Endothelial cell of umbilical vein (primary cell): ENCODE measurements at regions not wholly inside any gene's neighbourhood (a gene's known extent, or its start where the extent isn't known, plus 50 kb on each side); places are given as distances from the start of the nearest gene placed in this dataset.

ENCODE experiments used
- BruUV-seq: library from RNA; stranded (reverse); fragments of 400-500 nt; replicated peaks from 2 replicates; lab custom pipeline; 2021; lab: Mats Ljungman, UMichigan
- CTCF ChIA-PET: fragments of 300-600, 350-600 bp; sonication (Branson Sonifier 250); formaldehyde crosslinking; loops from one replicate; lab custom pipeline; 2021; ENCODE audit warnings: antibody characterized with exemption, inconsistent platforms; lab: Charles Lee
- POLR2A ChIA-PET: fragments of 300-600, 350-600 bp; sonication (Branson Sonifier 250); formaldehyde crosslinking; loops from one replicate; lab custom pipeline; 2021; ENCODE audit warnings: antibody characterized with exemption, inconsistent platforms; lab: Charles Lee
- DNase-seq: peaks from one replicate; pipeline ENCODE4 v3.0.0-alpha.2; 2011; ENCODE audit warnings: low read depth, low spot score
- FAIRE-seq: peaks from 2 replicates; lab custom pipeline; 2011; peaks lifted over from hg19 to GRCh38; lab: Jason Lieb, UNC
- H2AFZ ChIP-seq: 2 replicates; pipeline ENCODE4 v1.6.0; 2012; ENCODE audit warnings: low read depth, low read length, control low read depth, inconsistent platforms
- H3K27ac ChIP-seq: 2 replicates; pipeline ENCODE4 v1.5.1; 2011; ENCODE audit warnings: low read depth, mild to moderate bottlenecking, control low read depth, low read length, moderate library complexity; ENCODE audit not compliant: insufficient read depth
- H3K27me3 ChIP-seq, 2 experiments: 2 replicates each; pipeline versions ENCODE4 v1.6.0 to v1.6.1; 2011; ENCODE audit warnings: low read length in 2 of 2, mixed read lengths in 1 of 2; ENCODE audit not compliant: control insufficient read depth in 2 of 2, insufficient read depth in 2 of 2
- H3K36me3 ChIP-seq, 2 experiments: 2 replicates in 1 of 2; 3 replicates in 1 of 2; pipeline ENCODE4 v1.5.1; 2011; ENCODE audit warnings: low read length in 2 of 2, mild to moderate bottlenecking in 1 of 2, moderate library complexity in 1 of 2; ENCODE audit not compliant: control insufficient read depth in 2 of 2, insufficient read depth in 2 of 2; ENCODE audit errors: extremely low read depth in 1 of 2
- H3K4me1 ChIP-seq: 3 replicates; pipeline ENCODE4 v1.5.1; 2011; ENCODE audit warnings: mild to moderate bottlenecking, low read length; ENCODE audit not compliant: control insufficient read depth, insufficient read depth; ENCODE audit errors: extremely low read depth
- H3K4me2 ChIP-seq: 2 replicates; pipeline ENCODE4 v1.6.1; 2011; ENCODE audit warnings: low read length, control low read depth, mixed read lengths; ENCODE audit not compliant: insufficient read depth
- H3K4me3 ChIP-seq, 3 experiments: fragments of 200-600 bp in 1 of 3; sonication (generic), shearing (Covaris generic) in 1 of 3; replicated peaks in 1 of 3; 2 replicates each; pipeline ENCODE4 v1.5.1; 2011 to 2016; ENCODE audit warnings: control low read depth in 3 of 3, low read length in 3 of 3, mild to moderate bottlenecking in 2 of 3, inconsistent platforms in 1 of 3, low read depth in 1 of 3, moderate library complexity in 1 of 3; ENCODE audit not compliant: insufficient read depth in 1 of 3
- H3K79me2 ChIP-seq: 2 replicates; pipeline ENCODE4 v1.6.0; 2012; ENCODE audit warnings: low read length, inconsistent platforms; ENCODE audit not compliant: control insufficient read depth, insufficient read depth
- H3K9ac ChIP-seq: replicated peaks from 2 replicates; pipeline ENCODE3; 2011; ENCODE audit warnings: low read length, control low read depth; ENCODE audit not compliant: insufficient read depth; ENCODE audit errors: extremely low read depth
- H3K9me1 ChIP-seq: replicated peaks from 3 replicates; pipeline ENCODE4 v1.6.0; 2011; ENCODE audit warnings: mild to moderate bottlenecking, low read length; ENCODE audit not compliant: control insufficient read depth, insufficient read depth; ENCODE audit errors: extremely low read depth
- H3K9me3 ChIP-seq: replicated peaks from 2 replicates; pipeline ENCODE4 v1.5.1; 2012; ENCODE audit warnings: low read length, inconsistent platforms; ENCODE audit not compliant: control insufficient read depth, insufficient read depth
- H4K20me1 ChIP-seq: replicated peaks from 2 replicates; pipeline ENCODE3; 2011; ENCODE audit warnings: mild to moderate bottlenecking, low read length; ENCODE audit not compliant: control insufficient read depth, insufficient read depth; ENCODE audit errors: extremely low read depth
- EZH2 ChIP-seq: IDR thresholded peaks from 2 replicates; pipeline ENCODE4 v1.6.1; 2012; ENCODE audit warnings: borderline replicate concordance, low read depth, mild to moderate bottlenecking, moderate library complexity, low read length, inconsistent platforms; ENCODE audit not compliant: severe bottlenecking
- FOS ChIP-seq: IDR thresholded peaks from 2 replicates; pipeline ENCODE4 v1.6.1; 2011; ENCODE audit warnings: mild to moderate bottlenecking, low read length, moderate library complexity, borderline replicate concordance; ENCODE audit not compliant: insufficient read depth
- GATA2 ChIP-seq: IDR thresholded peaks from 2 replicates; pipeline ENCODE4 v1.7.0; 2011; ENCODE audit warnings: low read depth, mild to moderate bottlenecking, moderate library complexity, mixed read lengths, low read length; ENCODE audit not compliant: insufficient read length, insufficient read depth
- JUN ChIP-seq: IDR thresholded peaks from 2 replicates; pipeline ENCODE4 v1.6.1; 2011; ENCODE audit warnings: borderline replicate concordance, low read depth; ENCODE audit not compliant: insufficient read length, insufficient read depth
- MYC ChIP-seq: IDR thresholded peaks from one replicate; pipeline ENCODE4 v1.6.1; 2011; ENCODE audit warnings: mild to moderate bottlenecking, low read depth, low read length
- POLR2A ChIP-seq: IDR thresholded peaks from 2 replicates; pipeline ENCODE4 v1.6.1; 2012; ENCODE audit warnings: low read depth, mild to moderate bottlenecking, control low read depth, low read length
- POLR2AphosphoS5 ChIP-seq: IDR thresholded peaks from 2 replicates; pipeline ENCODE4 v1.6.1; 2012; ENCODE audit warnings: low read depth, mild to moderate bottlenecking, control low read depth, low read length, moderate library complexity; ENCODE audit not compliant: insufficient read depth
- dilution Hi-C: fragments of 300-500 bp; cut with MboI; formaldehyde crosslinking; loops from one replicate; pipeline ENCODE4 v1.15.0; 2019; ENCODE audit warnings: low sequenced_read_pairs; ENCODE audit not compliant: extremely low pct_ligation_motif_present
- intact Hi-C: fragments of 100-400 bp; cut with micrococcal nuclease; formaldehyde crosslinking; loops from one replicate; pipeline ENCODE4 v1.10.0; 2022
- TF ChIP-seq, protein P1 (sequence below): IDR thresholded peaks from 2 replicates; pipeline ENCODE4 v1.6.1; 2011; ENCODE audit not compliant: insufficient read depth, insufficient read length
- TF ChIP-seq, protein P2 (sequence below), 2 donors: IDR thresholded peaks; 1 replicate in 1 of 2; 2 replicates in 1 of 2; pipeline ENCODE4 v1.5.1; 2011; ENCODE audit warnings: low read length in 2 of 2, mild to moderate bottlenecking in 2 of 2, moderate library complexity in 2 of 2, control low read depth in 1 of 2, inconsistent platforms in 1 of 2, low read depth in 1 of 2; ENCODE audit not compliant: insufficient read depth in 1 of 2; ENCODE audit errors: extremely low read depth in 1 of 2

DNA sequence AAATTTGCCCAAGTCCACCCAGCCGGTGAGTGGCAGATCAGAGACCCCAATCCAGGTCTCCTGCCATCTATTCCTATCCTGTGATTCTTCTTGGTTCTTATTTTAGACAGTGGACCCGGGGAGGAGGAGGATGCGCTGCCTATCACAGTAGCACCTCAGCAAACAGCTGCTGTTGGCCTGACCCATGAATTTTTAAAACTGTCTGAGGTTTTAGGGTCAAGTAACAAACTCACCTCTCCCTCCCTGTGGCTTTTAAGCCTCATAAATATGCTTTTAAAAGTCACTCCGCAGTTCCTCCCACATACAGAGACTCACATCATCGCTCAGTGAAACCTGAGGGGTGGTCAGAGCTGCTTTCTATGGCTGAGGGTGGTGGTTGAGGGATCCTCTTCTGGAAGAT is 128.6 kb downstream of the NAV1 start:
- FAIRE-seq (no peak), DNase-seq (no peak)
- H3K4me2 ChIP-seq = no peak overlapping the region
- no peaks in the 10 kb centered on the region for H4K20me1 ChIP-seq
- H3K9ac ChIP-seq = no peak overlapping the region
- no peaks in the 10 kb centered on the region for H3K9me3 ChIP-seq
- H3K4me3 ChIP-seq = no peak overlapping the region
- ChIA-PET CTCF (no interaction called here), POLR2A (no interaction called here)
- no TSS peak for BruUV-seq
- no peak overlapping the region for H3K27ac ChIP-seq
- H2AFZ ChIP-seq = no peak overlapping the region
- dilution Hi-C loops = no loop called here
- no peaks in the 10 kb centered on the region for H3K9me1 ChIP-seq
- intact Hi-C loops = no loop called here
- no peaks in the 10 kb centered on the region for H3K4me1 ChIP-seq
- no peaks in the 10 kb centered on the region for H3K27me3 ChIP-seq
- peaks cover 53% of the 10 kb centered on the region for H3K79me2 ChIP-seq
- TF ChIP-seq POLR2A (no peak), JUN (no peak), GATA2 (no peak), POLR2AphosphoS5 (no peak), MYC (no peak), EZH2 (no peak), FOS (no peak)
- TF ChIP-seq, protein P1, sequence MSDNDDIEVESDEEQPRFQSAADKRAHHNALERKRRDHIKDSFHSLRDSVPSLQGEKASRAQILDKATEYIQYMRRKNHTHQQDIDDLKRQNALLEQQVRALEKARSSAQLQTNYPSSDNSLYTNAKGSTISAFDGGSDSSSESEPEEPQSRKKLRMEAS = no peak
- TF ChIP-seq, protein P2, sequence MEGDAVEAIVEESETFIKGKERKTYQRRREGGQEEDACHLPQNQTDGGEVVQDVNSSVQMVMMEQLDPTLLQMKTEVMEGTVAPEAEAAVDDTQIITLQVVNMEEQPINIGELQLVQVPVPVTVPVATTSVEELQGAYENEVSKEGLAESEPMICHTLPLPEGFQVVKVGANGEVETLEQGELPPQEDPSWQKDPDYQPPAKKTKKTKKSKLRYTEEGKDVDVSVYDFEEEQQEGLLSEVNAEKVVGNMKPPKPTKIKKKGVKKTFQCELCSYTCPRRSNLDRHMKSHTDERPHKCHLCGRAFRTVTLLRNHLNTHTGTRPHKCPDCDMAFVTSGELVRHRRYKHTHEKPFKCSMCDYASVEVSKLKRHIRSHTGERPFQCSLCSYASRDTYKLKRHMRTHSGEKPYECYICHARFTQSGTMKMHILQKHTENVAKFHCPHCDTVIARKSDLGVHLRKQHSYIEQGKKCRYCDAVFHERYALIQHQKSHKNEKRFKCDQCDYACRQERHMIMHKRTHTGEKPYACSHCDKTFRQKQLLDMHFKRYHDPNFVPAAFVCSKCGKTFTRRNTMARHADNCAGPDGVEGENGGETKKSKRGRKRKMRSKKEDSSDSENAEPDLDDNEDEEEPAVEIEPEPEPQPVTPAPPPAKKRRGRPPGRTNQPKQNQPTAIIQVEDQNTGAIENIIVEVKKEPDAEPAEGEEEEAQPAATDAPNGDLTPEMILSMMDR (IDR thresholded peaks at IDR 0.05; ENCODE audit: extremely low read depth in 1 of 2, insufficient read depth in 1 of 2, low read depth in 1 of 2, low read length in 2 of 2) = no peak
- H3K36me3 ChIP-seq = no peaks in the 10 kb centered on the region
